Stomach (tissue), 4 donors: ENCODE measurements at regions not wholly inside any gene's neighbourhood (a gene's known extent, or its start where the extent isn't known, plus 50 kb on each side); places are given as distances from the start of the nearest gene placed in this dataset.

Source experiments
- POLR2A ChIP-seq, 4 donors: fragments of 450-650 bp; IDR thresholded peaks; one replicate each; pipeline ENCODE4 v1.6.1; 2016; ENCODE audit warnings: antibody characterized with exemption in 4 of 4, control low read depth in 2 of 4, mild to moderate bottlenecking in 1 of 4, moderate library complexity in 1 of 4
- TF ChIP-seq, protein P1 (sequence below), 7 experiments: fragments of 450-650 bp in 4 of 7; fragments of 200-600 bp in 3 of 7; sonication (generic) in 3 of 7; IDR thresholded peaks; one replicate each; pipeline ENCODE4 v1.5.1; 2016 to 2019; ENCODE audit warnings: antibody characterized with exemption in 7 of 7, control low read depth in 2 of 7, mild to moderate bottlenecking in 1 of 7

DNA sequence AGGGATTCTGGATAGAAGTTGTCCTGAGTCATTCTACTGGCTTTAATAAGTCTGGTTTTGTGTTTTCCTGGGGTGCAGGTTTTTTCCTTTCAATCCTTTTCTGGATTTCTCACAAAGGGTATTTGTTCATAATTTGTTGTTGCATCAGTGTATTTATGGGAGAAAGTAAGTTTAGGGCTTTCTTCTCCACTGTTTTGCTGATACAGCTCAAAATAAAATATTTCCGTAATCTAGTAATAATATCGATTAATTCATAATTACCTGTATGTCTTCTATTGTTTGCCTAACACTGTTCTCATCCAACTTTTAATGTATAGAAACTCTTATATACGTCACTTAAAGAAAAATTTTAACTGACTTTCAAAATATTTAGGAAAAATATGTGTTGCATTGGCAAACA lies 728.2 kb downstream of the LUZP2 start:
- no peak for TF ChIP-seq POLR2A (IDR thresholded peaks at IDR 0.05)
- TF ChIP-seq, protein P1, sequence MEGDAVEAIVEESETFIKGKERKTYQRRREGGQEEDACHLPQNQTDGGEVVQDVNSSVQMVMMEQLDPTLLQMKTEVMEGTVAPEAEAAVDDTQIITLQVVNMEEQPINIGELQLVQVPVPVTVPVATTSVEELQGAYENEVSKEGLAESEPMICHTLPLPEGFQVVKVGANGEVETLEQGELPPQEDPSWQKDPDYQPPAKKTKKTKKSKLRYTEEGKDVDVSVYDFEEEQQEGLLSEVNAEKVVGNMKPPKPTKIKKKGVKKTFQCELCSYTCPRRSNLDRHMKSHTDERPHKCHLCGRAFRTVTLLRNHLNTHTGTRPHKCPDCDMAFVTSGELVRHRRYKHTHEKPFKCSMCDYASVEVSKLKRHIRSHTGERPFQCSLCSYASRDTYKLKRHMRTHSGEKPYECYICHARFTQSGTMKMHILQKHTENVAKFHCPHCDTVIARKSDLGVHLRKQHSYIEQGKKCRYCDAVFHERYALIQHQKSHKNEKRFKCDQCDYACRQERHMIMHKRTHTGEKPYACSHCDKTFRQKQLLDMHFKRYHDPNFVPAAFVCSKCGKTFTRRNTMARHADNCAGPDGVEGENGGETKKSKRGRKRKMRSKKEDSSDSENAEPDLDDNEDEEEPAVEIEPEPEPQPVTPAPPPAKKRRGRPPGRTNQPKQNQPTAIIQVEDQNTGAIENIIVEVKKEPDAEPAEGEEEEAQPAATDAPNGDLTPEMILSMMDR (IDR thresholded peaks at IDR 0.05): no peak
